Activated gamma-delta T cell treated with anti-CD3 and anti-CD28 coated beads, Interleukin-2, amount 50 U/mL, for 16 hours (primary cell): ENCODE measurements at regions not wholly inside any gene's neighbourhood (a gene's known extent, or its start where the extent isn't known, plus 50 kb on each side); places are given as distances from the start of the nearest gene placed in this dataset.

ENCODE experiments used
- DNase-seq: peaks from one replicate; pipeline ENCODE4 v3.0.0-alpha.2; 2020; ENCODE audit warnings: low read depth

GRCh38 chr5:125331987-125332598 lies 585.7 kb upstream of the ZNF608 start:
- DNase-seq = no peak

GRCh38 chr5:125333416-125333815 lies 587.0 kb upstream of the ZNF608 start:
- no peak for DNase-seq

- DNase-seq = no peak
Measured at GRCh38 chr5:125336401-125336800, 590.0 kb upstream of the ZNF608 start.

DNA sequence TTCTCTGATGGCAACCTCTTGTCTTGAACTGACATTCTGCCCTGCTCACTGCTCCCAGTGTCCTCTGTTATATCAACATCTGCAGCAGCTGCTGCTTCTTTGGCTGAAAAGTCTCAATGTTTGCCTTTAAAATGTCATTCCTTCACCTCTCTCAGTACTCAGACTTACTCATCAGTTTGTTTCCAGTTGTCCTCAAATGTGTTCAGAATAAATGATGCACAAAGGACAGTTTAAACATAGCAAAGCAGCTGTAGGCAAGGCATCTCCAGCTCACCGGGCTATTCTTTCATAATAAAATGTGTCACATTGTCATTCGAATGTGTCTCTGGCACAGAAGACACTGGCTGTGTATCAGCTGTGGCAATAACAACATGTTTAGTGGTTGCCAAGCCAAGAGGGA lies 590.9 kb upstream of the ZNF608 start:
- DNase-seq = no peak

GRCh38 chr5:125338440-125339174 lies 592.2 kb upstream of the ZNF608 start:
- DNase-seq = no peak

DNA sequence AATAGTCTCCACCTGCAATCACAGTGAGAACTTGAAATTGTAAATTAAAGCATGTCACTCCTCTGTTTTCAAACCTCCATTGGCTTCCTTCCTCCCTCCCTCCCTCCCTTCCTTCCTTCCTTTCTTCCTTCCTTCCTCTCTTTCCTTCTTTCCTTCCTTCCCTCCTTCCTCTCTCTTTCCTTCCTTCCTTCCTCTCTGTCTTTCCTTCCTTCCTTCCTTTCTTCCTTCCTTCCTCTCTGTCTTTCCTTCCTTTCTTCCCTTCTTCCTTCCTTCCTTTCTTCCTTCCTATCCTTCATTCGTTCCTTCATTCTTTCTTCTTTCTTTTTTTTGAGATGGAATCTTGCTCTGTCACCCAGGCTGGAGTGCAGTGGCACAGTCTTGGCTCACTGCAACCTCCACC lies 595.0 kb upstream of the ZNF608 start:
- DNase-seq = no peak

DNA sequence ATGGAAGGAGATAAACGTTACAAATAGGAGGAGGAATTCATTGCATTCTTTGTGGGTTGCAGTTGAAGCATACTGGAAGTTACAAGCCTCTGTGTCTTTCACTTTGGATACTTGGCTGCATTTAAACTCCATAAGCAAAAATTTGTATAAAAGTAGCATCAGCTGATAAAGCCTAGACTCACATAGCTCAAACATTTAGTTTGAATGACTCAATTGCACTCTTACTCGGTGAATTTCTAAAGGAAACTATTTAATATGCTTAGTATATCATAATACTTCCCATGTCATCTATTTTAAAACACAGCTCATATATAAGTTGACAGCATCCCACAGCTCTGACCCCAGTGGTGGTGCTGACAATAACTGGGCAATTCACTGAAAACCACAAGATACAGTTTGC lies 596.6 kb upstream of the ZNF608 start:
- no peak for DNase-seq

DNA sequence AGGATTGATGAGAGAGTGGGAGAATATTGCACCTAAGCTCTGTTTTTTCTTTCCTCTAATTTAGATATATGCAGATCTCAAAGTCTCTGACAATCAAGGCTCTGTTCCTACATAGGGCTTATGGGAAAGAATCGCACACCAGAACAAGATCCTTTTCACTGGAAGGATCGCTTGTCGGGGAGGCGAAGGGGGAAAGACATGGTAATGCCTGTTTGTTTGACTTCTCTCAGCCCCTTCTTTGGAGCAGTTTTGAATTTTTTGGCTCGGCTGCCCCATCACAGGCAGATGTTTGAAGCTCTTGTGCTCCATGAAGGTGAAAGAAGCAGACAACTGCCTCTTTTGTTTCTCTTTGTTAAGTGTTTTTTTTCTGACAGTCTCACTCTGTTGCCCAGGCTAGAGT lies 599.9 kb upstream of the ZNF608 start:
- no peak for DNase-seq

GRCh38 chr5:125348221-125348692 lies 601.8 kb upstream of the ZNF608 start:
- no peak for DNase-seq

- no peak for DNase-seq
Measured at GRCh38 chr5:125348936-125349831, 602.7 kb upstream of the ZNF608 start.

- DNase-seq = no peak
Measured at GRCh38 chr5:125357660-125358059, 611.2 kb upstream of the ZNF608 start.

DNA sequence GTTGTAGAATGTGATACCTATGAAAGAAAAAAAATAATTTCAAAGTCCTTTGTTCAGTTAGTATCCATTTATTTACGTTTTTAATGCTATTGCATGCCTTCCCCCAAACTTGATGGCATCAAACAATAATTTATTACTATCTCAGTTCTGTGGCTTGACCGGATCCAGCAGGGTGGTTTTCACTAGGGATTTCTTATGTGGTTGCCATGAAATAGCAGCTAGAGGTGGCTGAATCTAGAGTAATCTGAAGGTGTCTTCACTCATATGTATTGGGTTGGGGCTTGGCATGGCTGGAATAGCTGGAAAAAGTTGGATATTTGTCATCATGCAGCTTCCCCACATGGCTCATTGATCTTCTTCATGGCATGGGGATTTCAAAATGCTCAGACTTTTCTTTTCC lies 619.3 kb upstream of the ZNF608 start:
- DNase-seq = no peak

GRCh38 chr5:125367702-125368101 lies 621.3 kb upstream of the ZNF608 start:
- DNase-seq = no peak

DNA sequence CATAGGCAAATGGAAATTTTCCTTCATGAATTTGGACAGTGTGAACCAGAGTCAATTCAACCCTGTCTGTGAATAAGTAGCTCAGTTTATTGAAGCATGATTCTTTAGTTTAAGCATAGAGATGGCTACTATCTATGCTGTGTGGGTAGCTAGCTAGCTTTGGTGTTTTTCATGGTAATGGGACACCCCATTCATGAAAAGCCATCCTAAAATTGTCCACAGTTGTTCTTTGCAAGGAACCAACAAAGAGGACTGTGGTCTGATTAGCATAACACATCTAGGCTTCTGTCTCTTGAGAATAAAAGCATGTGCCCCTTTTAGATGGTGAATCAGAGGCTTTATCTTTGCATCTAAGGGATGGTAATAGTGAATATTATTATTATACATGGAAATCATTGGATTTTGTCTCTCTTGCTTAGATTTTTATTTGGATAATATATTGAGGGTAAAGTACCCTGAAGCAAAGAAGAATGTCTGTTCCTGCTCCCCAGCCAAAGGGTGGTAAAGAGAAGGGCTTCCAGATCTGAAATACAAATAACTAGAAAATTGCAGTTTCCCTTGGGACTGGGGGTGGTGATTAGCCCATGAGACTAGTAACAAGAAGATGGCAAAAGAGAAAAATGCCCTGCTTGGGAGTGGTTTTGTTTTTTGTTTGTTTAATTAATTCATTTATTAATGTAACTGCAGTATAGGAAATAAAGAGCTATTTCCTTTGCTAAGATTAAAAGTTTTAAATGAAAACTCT lies 624.2 kb upstream of the ZNF608 start:
- DNase-seq = no peak

GRCh38 chr5:125372694-125373631 lies 626.5 kb upstream of the ZNF608 start:
- no peak for DNase-seq

DNA sequence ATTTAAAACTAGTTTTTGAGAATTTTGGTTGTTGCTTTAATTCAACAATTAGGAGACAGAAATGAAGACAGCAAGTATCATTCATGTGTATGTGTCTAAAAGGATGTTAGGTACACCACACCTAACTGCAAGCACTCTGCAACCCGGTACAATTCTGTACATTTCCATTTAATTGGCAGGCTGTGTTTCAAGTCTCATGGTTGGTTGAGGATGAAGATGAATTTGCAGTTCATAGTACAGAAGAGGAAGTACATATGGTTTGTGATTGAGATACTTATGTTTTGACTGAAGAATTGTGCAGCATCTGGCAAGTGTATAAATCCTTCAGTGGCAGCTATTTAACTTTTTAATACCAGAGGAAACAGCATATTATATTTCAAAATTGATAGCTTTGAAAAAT lies 628.7 kb upstream of the ZNF608 start:
- no peak for DNase-seq

DNA sequence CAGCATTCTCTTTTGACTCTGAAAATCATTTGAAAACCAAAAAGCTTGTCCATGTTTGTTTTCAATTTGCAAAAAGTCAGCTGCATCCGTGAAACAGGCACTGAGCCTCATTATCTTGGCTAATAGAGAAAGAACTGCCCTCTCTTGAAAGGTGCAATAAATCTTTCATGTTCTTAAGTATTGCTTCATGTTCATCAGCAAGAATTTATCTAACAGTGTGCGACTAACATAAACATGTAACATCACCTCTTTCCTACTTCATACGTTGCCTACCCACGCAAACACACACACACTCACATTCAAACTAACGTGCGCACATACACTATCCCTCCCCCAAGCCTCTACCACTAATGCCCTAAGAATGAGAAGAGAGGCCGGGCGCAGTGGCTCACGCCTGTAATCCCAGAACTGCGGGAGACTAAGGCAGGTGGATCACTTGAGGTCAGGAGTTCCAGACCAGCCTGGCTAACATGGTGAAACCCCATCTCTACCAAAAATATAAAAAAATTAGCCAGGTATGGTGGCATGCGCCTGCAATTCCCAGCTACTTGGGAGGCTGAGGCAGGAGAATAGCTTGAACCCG lies 629.7 kb upstream of the ZNF608 start:
- no peak for DNase-seq

GRCh38 chr5:125377141-125377540 lies 630.7 kb upstream of the ZNF608 start:
- no peak for DNase-seq

DNA sequence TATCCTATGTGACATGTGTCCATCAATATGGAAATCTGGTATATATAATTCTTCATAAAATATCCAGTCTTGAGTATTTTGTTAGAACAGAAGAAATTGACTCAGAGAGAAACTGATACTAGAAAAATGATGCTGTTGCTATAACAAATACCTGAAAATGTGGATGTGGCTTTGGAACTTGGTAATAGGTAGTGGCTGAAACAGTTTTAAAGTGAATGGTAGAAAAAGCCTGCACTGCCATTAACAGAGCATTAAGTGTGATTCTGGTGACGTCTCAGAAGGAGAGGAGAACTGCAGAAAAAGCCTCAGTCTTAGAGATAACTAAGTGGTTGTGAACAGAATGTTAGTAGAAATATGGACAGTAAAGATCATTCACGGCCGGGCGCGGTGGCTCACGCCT lies 634.9 kb upstream of the ZNF608 start:
- no peak for DNase-seq

GRCh38 chr5:125384071-125384470 lies 637.6 kb upstream of the ZNF608 start:
- no peak for DNase-seq

GRCh38 chr5:125390326-125390725 lies 643.9 kb upstream of the ZNF608 start:
- no peak for DNase-seq
